CD14-positive monocyte (primary cell): ENCODE measurements at regions not wholly inside any gene's neighbourhood (a gene's known extent, or its start where the extent isn't known, plus 50 kb on each side); places are given as distances from the start of the nearest gene placed in this dataset.

Experiments used
- DNase-seq, 3 donors: peaks; one replicate each; pipeline ENCODE4 v3.0.0-alpha.2; 2011 to 2022
- H2AFZ ChIP-seq: 2 replicates; pipeline ENCODE4 v1.6.0; 2012; ENCODE audit warnings: mild to moderate bottlenecking, low read depth, low read length, inconsistent platforms; ENCODE audit not compliant: insufficient read depth, poor library complexity, severe bottlenecking
- H3K27ac ChIP-seq, 2 donors: 1 replicate in 1 of 2; 2 replicates in 1 of 2; pipeline ENCODE4 v1.5.1; 2012 to 2013; ENCODE audit warnings: low read length in 2 of 2, control low read depth in 1 of 2, inconsistent platforms in 1 of 2, low read depth in 1 of 2, mild to moderate bottlenecking in 1 of 2
- H3K27me3 ChIP-seq, 2 donors: one replicate each; pipeline versions ENCODE4 v1.6.0 to v1.6.1; 2011 to 2013; ENCODE audit warnings: low read length in 2 of 2; ENCODE audit not compliant: control insufficient read depth in 2 of 2, insufficient read depth in 2 of 2
- H3K36me3 ChIP-seq, 2 donors: replicated peaks in 1 of 2; 1 replicate in 1 of 2; 2 replicates in 1 of 2; pipeline versions ENCODE4 v1.5.1 to v1.6.1; 2012 to 2013; ENCODE audit warnings: low read length in 2 of 2, control low read depth in 1 of 2, inconsistent platforms in 1 of 2, mild to moderate bottlenecking in 1 of 2; ENCODE audit not compliant: insufficient read depth in 2 of 2, control insufficient read depth in 1 of 2
- H3K4me1 ChIP-seq, 2 donors: 1 replicate in 1 of 2; 2 replicates in 1 of 2; pipeline versions ENCODE4 v1.5.1 to v1.6.1; 2012 to 2013; ENCODE audit warnings: low read length in 2 of 2, control low read depth in 1 of 2, inconsistent platforms in 1 of 2, mild to moderate bottlenecking in 1 of 2, moderate library complexity in 1 of 2; ENCODE audit not compliant: insufficient read depth in 2 of 2, control insufficient read depth in 1 of 2
- H3K4me2 ChIP-seq: replicated peaks from 2 replicates; pipeline ENCODE3; 2012; ENCODE audit warnings: low read length, moderate library complexity, mild to moderate bottlenecking; ENCODE audit not compliant: poor library complexity, severe bottlenecking; ENCODE audit errors: extremely low read depth
- H3K4me3 ChIP-seq, 3 experiments: fragments of 200-600 bp in 1 of 3; sonication (generic) in 1 of 3; replicated peaks in 1 of 3; 1 replicate in 2 of 3; 2 replicates in 1 of 3; pipeline ENCODE4 v1.5.1; 2011 to 2013; ENCODE audit warnings: low read length in 3 of 3, mild to moderate bottlenecking in 3 of 3, control low read depth in 2 of 3, low read depth in 2 of 3, inconsistent platforms in 1 of 3, moderate library complexity in 1 of 3
- H3K79me2 ChIP-seq: 2 replicates; pipeline ENCODE4 v1.6.0; 2012; ENCODE audit warnings: mild to moderate bottlenecking, control low read depth, inconsistent platforms, low read length, moderate library complexity; ENCODE audit not compliant: insufficient read depth
- H3K9ac ChIP-seq: 2 replicates; pipeline ENCODE4 v1.6.0; 2017; ENCODE audit warnings: low read length, mild to moderate bottlenecking; ENCODE audit not compliant: insufficient read depth, poor library complexity, severe bottlenecking
- H3K9me3 ChIP-seq, 2 donors: replicated peaks in 1 of 2; 1 replicate in 1 of 2; 2 replicates in 1 of 2; pipeline versions ENCODE4 v1.5.1 to v1.6.1; 2012 to 2013; ENCODE audit warnings: low read length in 2 of 2, control low read depth in 1 of 2; ENCODE audit not compliant: control insufficient read depth in 1 of 2, insufficient read depth in 1 of 2
- H4K20me1 ChIP-seq: 2 replicates; pipeline ENCODE4 v1.6.0; 2012; ENCODE audit warnings: mild to moderate bottlenecking, low read length, control low read depth, moderate library complexity; ENCODE audit not compliant: insufficient read depth
- H3K27ac Mint-ChIP-seq, 7 donors: one replicate each; pipeline ENCODE4 v1.8.0; 2020; ENCODE audit warnings: mild to moderate bottlenecking in 7 of 7, mixed read lengths in 7 of 7, moderate library complexity in 6 of 7, inconsistent platforms in 2 of 7
- H3K27me3 Mint-ChIP-seq, 3 donors: one replicate each; pipeline ENCODE4 v1.8.0; 2021 to 2022; ENCODE audit warnings: low read depth in 3 of 3, mild to moderate bottlenecking in 3 of 3, mixed read lengths in 3 of 3, moderate library complexity in 3 of 3, inconsistent platforms in 1 of 3
- H3K36me3 Mint-ChIP-seq, 2 donors: one replicate each; pipeline ENCODE4 v1.8.0; 2020; ENCODE audit warnings: mixed read lengths in 2 of 2, inconsistent platforms in 1 of 2, mild to moderate bottlenecking in 1 of 2
- H3K4me1 Mint-ChIP-seq: one replicate; pipeline ENCODE4 v1.8.0; 2020; ENCODE audit warnings: mild to moderate bottlenecking, mixed read lengths
- H3K4me3 Mint-ChIP-seq, 2 donors: one replicate each; pipeline ENCODE4 v1.8.0; 2020; ENCODE audit warnings: mild to moderate bottlenecking in 2 of 2, mixed read lengths in 2 of 2, moderate library complexity in 1 of 2
- H3K9me3 Mint-ChIP-seq, 7 donors: one replicate each; pipeline ENCODE4 v1.8.0; 2020 to 2022; ENCODE audit warnings: mixed read lengths in 7 of 7, mild to moderate bottlenecking in 6 of 7, moderate library complexity in 6 of 7, inconsistent platforms in 2 of 7
- WGBS: methylation state at CpG from one replicate; pipeline ENCODE4 v1.1.5; 2013; ENCODE audit warnings: missing lambda C conversion rate; ENCODE audit not compliant: insufficient coverage; 5-methylcytosine and 5-hydroxymethylcytosine counted together
- intact Hi-C, 2 donors: fragments of 100-400 bp; cut with micrococcal nuclease; formaldehyde crosslinking; loops; one replicate each; pipeline versions ENCODE4 v1.15.0 to v1.15.1; 2023
- TF ChIP-seq, protein P1 (sequence below): fragments of 200-600 bp; IDR thresholded peaks from one replicate; pipeline ENCODE4 v1.8.0; 2022; ENCODE audit warnings: antibody characterized with exemption, mild to moderate bottlenecking

- H3K27ac Mint-ChIP-seq, result no peak overlapping the region
- H3K79me2 ChIP-seq, result no peaks in the 10 kb centered on the region
- TF ChIP-seq, protein P1, sequence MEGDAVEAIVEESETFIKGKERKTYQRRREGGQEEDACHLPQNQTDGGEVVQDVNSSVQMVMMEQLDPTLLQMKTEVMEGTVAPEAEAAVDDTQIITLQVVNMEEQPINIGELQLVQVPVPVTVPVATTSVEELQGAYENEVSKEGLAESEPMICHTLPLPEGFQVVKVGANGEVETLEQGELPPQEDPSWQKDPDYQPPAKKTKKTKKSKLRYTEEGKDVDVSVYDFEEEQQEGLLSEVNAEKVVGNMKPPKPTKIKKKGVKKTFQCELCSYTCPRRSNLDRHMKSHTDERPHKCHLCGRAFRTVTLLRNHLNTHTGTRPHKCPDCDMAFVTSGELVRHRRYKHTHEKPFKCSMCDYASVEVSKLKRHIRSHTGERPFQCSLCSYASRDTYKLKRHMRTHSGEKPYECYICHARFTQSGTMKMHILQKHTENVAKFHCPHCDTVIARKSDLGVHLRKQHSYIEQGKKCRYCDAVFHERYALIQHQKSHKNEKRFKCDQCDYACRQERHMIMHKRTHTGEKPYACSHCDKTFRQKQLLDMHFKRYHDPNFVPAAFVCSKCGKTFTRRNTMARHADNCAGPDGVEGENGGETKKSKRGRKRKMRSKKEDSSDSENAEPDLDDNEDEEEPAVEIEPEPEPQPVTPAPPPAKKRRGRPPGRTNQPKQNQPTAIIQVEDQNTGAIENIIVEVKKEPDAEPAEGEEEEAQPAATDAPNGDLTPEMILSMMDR, result no peak
- H3K4me3 Mint-ChIP-seq, result no peak overlapping the region
- no peaks in the 10 kb centered on the region for H3K9me3 ChIP-seq
- H3K4me3 ChIP-seq, result no peak overlapping the region
- H3K9ac ChIP-seq, result no peak overlapping the region
- no peak overlapping the region for H3K27ac ChIP-seq
- no peak overlapping the region for H3K4me2 ChIP-seq
- H3K36me3 ChIP-seq, result no peaks in the 10 kb centered on the region
- intact Hi-C loops, result no loop called here
- H3K9me3 Mint-ChIP-seq, result no peaks in the 10 kb centered on the region
- H3K27me3 Mint-ChIP-seq, result peaks cover 0 to 1% (median 0%) of the 10 kb centered on the region in 3 donors
- no peaks in the 10 kb centered on the region for H3K4me1 Mint-ChIP-seq
- no peaks in the 10 kb centered on the region for H3K4me1 ChIP-seq
- H2AFZ ChIP-seq, result no peak overlapping the region
- no peaks in the 10 kb centered on the region for H3K36me3 Mint-ChIP-seq
- DNase-seq, result no peak
- 100% methylated on average over 3 of the region's 3 CpGs for WGBS
- no peaks in the 10 kb centered on the region for H4K20me1 ChIP-seq
- no peaks in the 10 kb centered on the region for H3K27me3 ChIP-seq
Observed at GRCh38 chr2:60067006-60067405, 486.4 kb downstream of the BCL11A start.

DNA sequence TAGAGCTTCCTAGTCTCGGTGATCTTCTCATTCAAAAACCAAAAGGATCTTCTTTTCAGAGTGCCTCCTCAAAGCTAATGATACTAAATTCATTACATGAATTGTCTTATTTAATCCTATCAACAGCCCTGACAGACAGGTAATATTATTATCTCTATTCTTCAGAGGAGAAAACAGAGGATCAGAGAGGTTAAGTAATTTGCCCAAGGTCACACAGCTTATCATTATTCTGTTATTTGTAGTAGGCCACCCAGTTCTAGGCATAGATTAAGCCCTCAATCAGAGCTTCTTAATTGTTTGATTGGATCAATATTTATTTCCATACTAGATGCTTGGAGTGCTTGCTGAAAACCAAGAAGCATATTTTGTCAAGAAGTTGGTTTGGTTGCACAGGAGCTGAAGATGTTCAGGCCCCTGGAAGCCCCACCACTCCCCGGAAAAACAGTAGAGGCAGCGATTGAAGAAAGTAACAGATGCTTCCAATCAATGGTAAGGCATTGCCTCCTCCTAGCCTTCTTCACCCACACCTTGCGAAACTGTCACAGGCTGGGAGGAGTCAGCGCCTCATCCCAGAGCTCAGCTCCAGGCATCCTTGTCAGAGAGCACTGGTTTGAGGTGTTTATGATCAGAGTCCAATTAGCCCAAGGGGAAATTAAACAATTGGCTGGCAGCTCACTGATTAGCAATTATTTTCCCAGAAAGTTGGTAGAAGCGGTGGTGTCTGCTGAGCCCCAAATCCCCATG lies 487.2 kb downstream of the BCL11A start:
- no peak overlapping the region for H3K27ac Mint-ChIP-seq
- Histone ChIP-seq H3K4me3 (no peak overlapping the region), H2AFZ (no peak overlapping the region), H3K9ac (no peak overlapping the region), H3K79me2 (no peaks in the 10 kb centered on the region), H3K27ac (no peak overlapping the region), H3K4me1 (no peaks in the 10 kb centered on the region), H3K27me3 (no peaks in the 10 kb centered on the region), H3K9me3 (no peaks in the 10 kb centered on the region), H4K20me1 (no peaks in the 10 kb centered on the region), H3K36me3 (no peaks in the 10 kb centered on the region), H3K4me2 (no peak overlapping the region)
- H3K36me3 Mint-ChIP-seq, result no peaks in the 10 kb centered on the region
- no peak overlapping the region for H3K4me3 Mint-ChIP-seq
- H3K9me3 Mint-ChIP-seq, result no peaks in the 10 kb centered on the region
- TF ChIP-seq, protein P1, result no peak
- peaks cover 0 to 1% (median 0%) of the 10 kb centered on the region in 3 donors for H3K27me3 Mint-ChIP-seq
- DNase-seq, result no peak
- no peaks in the 10 kb centered on the region for H3K4me1 Mint-ChIP-seq
- intact Hi-C loops, result no loop called here
- WGBS, result 100% methylated on average over 1 of the region's 6 CpGs
